ENCODE measurements at regions not wholly inside any gene's neighbourhood (a gene's known extent, or its start where the extent isn't known, plus 50 kb on each side); places are given as distances from the start of the nearest gene placed in this dataset.

DNA sequence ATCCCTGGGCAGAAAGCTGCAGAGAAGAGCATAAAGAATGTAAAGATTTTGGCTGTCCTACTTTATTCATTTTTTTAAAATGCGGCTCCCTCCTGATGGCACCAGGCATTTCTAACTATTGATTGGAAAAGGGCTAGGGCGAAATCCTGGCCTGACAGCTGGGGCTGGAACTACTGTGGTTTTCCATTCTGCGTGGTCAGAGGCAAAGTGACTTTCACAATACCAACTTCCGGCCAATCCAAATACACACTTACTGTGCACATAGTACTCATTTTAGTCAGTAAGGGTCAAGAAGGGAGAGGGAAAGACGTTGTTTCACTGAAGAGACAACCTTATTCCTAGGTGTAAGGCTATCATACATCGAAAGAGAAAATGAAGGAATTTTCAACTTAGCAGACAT lies 113.8 kb upstream of the PMFBP1 start:
- TF ChIP-seq, protein P1, sequence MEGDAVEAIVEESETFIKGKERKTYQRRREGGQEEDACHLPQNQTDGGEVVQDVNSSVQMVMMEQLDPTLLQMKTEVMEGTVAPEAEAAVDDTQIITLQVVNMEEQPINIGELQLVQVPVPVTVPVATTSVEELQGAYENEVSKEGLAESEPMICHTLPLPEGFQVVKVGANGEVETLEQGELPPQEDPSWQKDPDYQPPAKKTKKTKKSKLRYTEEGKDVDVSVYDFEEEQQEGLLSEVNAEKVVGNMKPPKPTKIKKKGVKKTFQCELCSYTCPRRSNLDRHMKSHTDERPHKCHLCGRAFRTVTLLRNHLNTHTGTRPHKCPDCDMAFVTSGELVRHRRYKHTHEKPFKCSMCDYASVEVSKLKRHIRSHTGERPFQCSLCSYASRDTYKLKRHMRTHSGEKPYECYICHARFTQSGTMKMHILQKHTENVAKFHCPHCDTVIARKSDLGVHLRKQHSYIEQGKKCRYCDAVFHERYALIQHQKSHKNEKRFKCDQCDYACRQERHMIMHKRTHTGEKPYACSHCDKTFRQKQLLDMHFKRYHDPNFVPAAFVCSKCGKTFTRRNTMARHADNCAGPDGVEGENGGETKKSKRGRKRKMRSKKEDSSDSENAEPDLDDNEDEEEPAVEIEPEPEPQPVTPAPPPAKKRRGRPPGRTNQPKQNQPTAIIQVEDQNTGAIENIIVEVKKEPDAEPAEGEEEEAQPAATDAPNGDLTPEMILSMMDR (conservative IDR thresholded peaks at IDR 0.05) = no peak
- no peak for TF ChIP-seq ZFX (IDR thresholded peaks at IDR 0.05)

Data from C4-2B (cell line).